CD4-positive, alpha-beta T cell (primary cell): ENCODE measurements at regions not wholly inside any gene's neighbourhood (a gene's known extent, or its start where the extent isn't known, plus 50 kb on each side); places are given as distances from the start of the nearest gene placed in this dataset.
"Not testable (repeated sequence)": the region's sequence is repeated elsewhere in the genome, so short reads cannot be mapped to it uniquely, and the experiment has no call there.

ENCODE experiments used
- ATAC-seq: fragments of 200-7000 bp; cut with Tn5 transposase; one replicate; pipeline ENCODE4 v1.10.0; 2022; ENCODE audit warnings: mild to moderate bottlenecking; ENCODE audit not compliant: poor library complexity
- CTCF ChIA-PET: fragments of 350-600 bp; sonication (Branson Sonifier 250); formaldehyde crosslinking; loops from one replicate; lab custom pipeline; 2021; ENCODE audit warnings: antibody characterized with exemption, inconsistent platforms; lab: Charles Lee
- POLR2A ChIA-PET: fragments of 350-600 bp; sonication (Branson Sonifier 250); formaldehyde crosslinking; loops from one replicate; lab custom pipeline; 2021; ENCODE audit warnings: antibody characterized with exemption, inconsistent platforms; lab: Charles Lee
- DNase-seq, 14 experiments: peaks; one replicate each; pipeline ENCODE4 v3.0.0-alpha.2; 2013 to 2020; ENCODE audit warnings: mixed read lengths in 2 of 14
- H3K27ac ChIP-seq, 2 donors: one replicate each; pipeline versions ENCODE4 v1.5.1 to v1.7.0; 2013; ENCODE audit warnings: low read length in 2 of 2, low read depth in 1 of 2, mild to moderate bottlenecking in 1 of 2
- H3K27me3 ChIP-seq, 2 experiments: 1 replicate in 1 of 2; 2 replicates in 1 of 2; pipeline versions ENCODE4 v1.6.1 to v1.7.0; 2013; ENCODE audit warnings: low read length in 2 of 2, control low read depth in 1 of 2, mild to moderate bottlenecking in 1 of 2, moderate library complexity in 1 of 2; ENCODE audit not compliant: insufficient read depth in 2 of 2, control insufficient read depth in 1 of 2
- H3K36me3 ChIP-seq: one replicate; pipeline ENCODE4 v1.6.1; 2013; ENCODE audit warnings: low read length, control low read depth; ENCODE audit not compliant: insufficient read depth
- H3K4me1 ChIP-seq: one replicate; pipeline ENCODE4 v1.6.1; 2013; ENCODE audit warnings: low read length, control low read depth; ENCODE audit not compliant: insufficient read depth
- H3K4me3 ChIP-seq: one replicate; pipeline ENCODE4 v1.5.1; 2013; ENCODE audit warnings: mild to moderate bottlenecking, low read length, moderate library complexity
- H3K9me3 ChIP-seq, 2 experiments: 1 replicate in 1 of 2; 2 replicates in 1 of 2; pipeline versions ENCODE4 v1.6.1 to v1.7.0; 2013; ENCODE audit warnings: low read length in 2 of 2, mild to moderate bottlenecking in 2 of 2, control low read depth in 1 of 2, moderate library complexity in 1 of 2; ENCODE audit not compliant: control insufficient read depth in 1 of 2, insufficient read depth in 1 of 2
- H3K27ac Mint-ChIP-seq: one replicate; pipeline ENCODE4 v1.8.0; 2020; ENCODE audit warnings: mixed read lengths
- H3K27me3 Mint-ChIP-seq: one replicate; pipeline ENCODE4 v1.8.0; 2021; ENCODE audit warnings: mixed read lengths
- H3K36me3 Mint-ChIP-seq: one replicate; pipeline ENCODE4 v1.8.0; 2021; ENCODE audit warnings: low read depth, mixed read lengths
- H3K4me1 Mint-ChIP-seq: one replicate; pipeline ENCODE4 v1.8.0; 2021; ENCODE audit warnings: low read depth, mixed read lengths
- H3K4me3 Mint-ChIP-seq: one replicate; pipeline ENCODE4 v1.8.0; 2020; ENCODE audit warnings: mild to moderate bottlenecking, mixed read lengths
- H3K9me3 Mint-ChIP-seq: one replicate; pipeline ENCODE4 v1.8.0; 2020; ENCODE audit warnings: mixed read lengths
- intact Hi-C, 2 experiments: fragments of 100-400 bp; cut with DNase I in 1 of 2; cut with micrococcal nuclease in 1 of 2; formaldehyde crosslinking; loops; one replicate each; pipeline versions ENCODE4 v1.15.1 to v1.9.0; 2023 to 2025; cut with DNase I, micrococcal nuclease
- TF ChIP-seq, protein P1 (sequence below): fragments of 200-600 bp; IDR thresholded peaks from one replicate; pipeline ENCODE4 v1.8.0; 2022; ENCODE audit warnings: antibody characterized with exemption, mild to moderate bottlenecking

- no peak overlapping the region for H3K4me3 Mint-ChIP-seq
- Histone ChIP-seq H3K36me3 (no peaks in the 10 kb centered on the region), H3K27me3 (no peaks in the 10 kb centered on the region), H3K4me1 (no peaks in the 10 kb centered on the region), H3K4me3 (no peak overlapping the region), H3K27ac (no peak overlapping the region), H3K9me3 (peaks cover 0 to 35% of the 10 kb centered on the region in 2 experiments)
- CTCF ChIA-PET, result no interaction called here
- H3K9me3 Mint-ChIP-seq, result peaks cover 5% of the 10 kb centered on the region
- H3K4me1 Mint-ChIP-seq, result no peaks in the 10 kb centered on the region
- TF ChIP-seq, protein P1, sequence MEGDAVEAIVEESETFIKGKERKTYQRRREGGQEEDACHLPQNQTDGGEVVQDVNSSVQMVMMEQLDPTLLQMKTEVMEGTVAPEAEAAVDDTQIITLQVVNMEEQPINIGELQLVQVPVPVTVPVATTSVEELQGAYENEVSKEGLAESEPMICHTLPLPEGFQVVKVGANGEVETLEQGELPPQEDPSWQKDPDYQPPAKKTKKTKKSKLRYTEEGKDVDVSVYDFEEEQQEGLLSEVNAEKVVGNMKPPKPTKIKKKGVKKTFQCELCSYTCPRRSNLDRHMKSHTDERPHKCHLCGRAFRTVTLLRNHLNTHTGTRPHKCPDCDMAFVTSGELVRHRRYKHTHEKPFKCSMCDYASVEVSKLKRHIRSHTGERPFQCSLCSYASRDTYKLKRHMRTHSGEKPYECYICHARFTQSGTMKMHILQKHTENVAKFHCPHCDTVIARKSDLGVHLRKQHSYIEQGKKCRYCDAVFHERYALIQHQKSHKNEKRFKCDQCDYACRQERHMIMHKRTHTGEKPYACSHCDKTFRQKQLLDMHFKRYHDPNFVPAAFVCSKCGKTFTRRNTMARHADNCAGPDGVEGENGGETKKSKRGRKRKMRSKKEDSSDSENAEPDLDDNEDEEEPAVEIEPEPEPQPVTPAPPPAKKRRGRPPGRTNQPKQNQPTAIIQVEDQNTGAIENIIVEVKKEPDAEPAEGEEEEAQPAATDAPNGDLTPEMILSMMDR, result no peak
- intact Hi-C loops, result no loop called here
- no peak overlapping the region for H3K27ac Mint-ChIP-seq
- POLR2A ChIA-PET, result no interaction called here
- ATAC-seq, result no peak
- H3K36me3 Mint-ChIP-seq, result no peaks in the 10 kb centered on the region
- H3K27me3 Mint-ChIP-seq, result no peaks in the 10 kb centered on the region
- DNase-seq, result no peak
Observed at GRCh38 chr9:82431121-82431520, 442.5 kb downstream of the SPATA31D1 start.

GRCh38 chr9:82433290-82433931 is 444.8 kb downstream of the SPATA31D1 start:
- H3K4me3 Mint-ChIP-seq, intact Hi-C loops, H3K27ac ChIP-seq, DNase-seq, H3K4me3 ChIP-seq, H3K27me3 ChIP-seq, H3K36me3 Mint-ChIP-seq, ATAC-seq, H3K27me3 Mint-ChIP-seq, H3K27ac Mint-ChIP-seq, POLR2A ChIA-PET, H3K4me1 Mint-ChIP-seq, CTCF ChIA-PET, H3K4me1 ChIP-seq, H3K36me3 ChIP-seq: not testable (repeated sequence)
- peaks cover 10% of the 10 kb centered on the region for H3K9me3 Mint-ChIP-seq
- H3K9me3 ChIP-seq, result peaks cover 0 to 36% of the 10 kb centered on the region in 2 experiments

GRCh38 chr9:82436475-82436874 is 447.9 kb downstream of the SPATA31D1 start:
- intact Hi-C loops, result no loop called here
- H3K9me3 ChIP-seq, result peaks cover 16 to 42% of the 10 kb centered on the region in 2 experiments
- Mint-ChIP-seq H3K36me3 (no peaks in the 10 kb centered on the region), H3K4me3 (no peak overlapping the region), H3K9me3 (peaks cover 12% of the 10 kb centered on the region), H3K4me1 (no peaks in the 10 kb centered on the region), H3K27me3 (no peaks in the 10 kb centered on the region), H3K27ac (no peak overlapping the region)
- POLR2A ChIA-PET, result no interaction called here
- H3K4me3 ChIP-seq, result no peak overlapping the region
- CTCF ChIA-PET, result no interaction called here
- TF ChIP-seq, protein P1, result no peak
- no peak overlapping the region for H3K27ac ChIP-seq
- no peaks in the 10 kb centered on the region for H3K27me3 ChIP-seq
- no peaks in the 10 kb centered on the region for H3K36me3 ChIP-seq
- no peak for DNase-seq
- no peak for ATAC-seq
- H3K4me1 ChIP-seq, result no peaks in the 10 kb centered on the region

DNA sequence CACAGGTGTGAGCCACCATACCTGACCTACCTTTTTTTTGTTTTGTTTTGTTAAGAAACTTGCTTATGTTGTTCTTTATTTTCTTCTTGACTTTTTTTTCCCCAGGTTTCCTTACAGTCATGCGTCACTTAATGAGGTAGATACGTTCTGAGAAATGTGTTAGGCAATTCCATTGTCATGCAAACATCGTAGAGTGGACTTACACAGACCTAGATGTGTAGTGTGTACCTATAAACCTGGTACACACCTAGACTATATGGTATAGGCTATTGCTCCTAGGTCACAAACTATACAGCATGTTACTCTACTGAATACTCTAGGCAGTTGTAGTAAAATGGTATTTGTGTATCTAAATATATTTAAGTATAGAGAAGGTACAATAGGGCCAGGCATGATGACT is 448.6 kb downstream of the SPATA31D1 start:
- H3K27me3 Mint-ChIP-seq, H3K27me3 ChIP-seq, H3K36me3 ChIP-seq, POLR2A ChIA-PET, DNase-seq, H3K27ac Mint-ChIP-seq, H3K4me1 Mint-ChIP-seq, ATAC-seq, H3K27ac ChIP-seq, intact Hi-C loops, H3K4me3 Mint-ChIP-seq, H3K36me3 Mint-ChIP-seq, H3K4me3 ChIP-seq, H3K4me1 ChIP-seq, CTCF ChIA-PET: not testable (repeated sequence)
- peaks cover 16% of the 10 kb centered on the region for H3K9me3 Mint-ChIP-seq
- peaks cover 16 to 35% of the 10 kb centered on the region in 2 experiments for H3K9me3 ChIP-seq
